ENCODE measurements at regions not wholly inside any gene's neighbourhood (a gene's known extent, or its start where the extent isn't known, plus 50 kb on each side); places are given as distances from the start of the nearest gene placed in this dataset.

GRCh38 chr22:23495614-23496444, 84.3 kb downstream of the IGLL1 start:
- intact Hi-C loops (cut with micrococcal nuclease), result no loop called here
- TF ChIP-seq CTCF (IDR thresholded peaks at IDR 0.05; ENCODE audit: borderline replicate concordance), result no peak
- H3K4me3 ChIP-seq, result no peak overlapping the region
- H3K27me3 ChIP-seq (ENCODE audit: low read depth), result peaks cover 47% of the 10 kb centered on the region
- DNase-seq, result no peak
- no peaks in the 10 kb centered on the region for H3K36me3 ChIP-seq
- no peak overlapping the region for H3K27ac ChIP-seq (replicated peaks)
- no peaks in the 10 kb centered on the region for H3K4me1 ChIP-seq
- H3K9me3 ChIP-seq (replicated peaks), result no peaks in the 10 kb centered on the region

- no peaks in the 10 kb centered on the region for H3K4me1 ChIP-seq
- no peak for DNase-seq
- H3K36me3 ChIP-seq, result no peaks in the 10 kb centered on the region
- intact Hi-C loops (cut with micrococcal nuclease), result no loop called here
- no peaks in the 10 kb centered on the region for H3K9me3 ChIP-seq (replicated peaks)
- no peak overlapping the region for H3K4me3 ChIP-seq
- no peak for TF ChIP-seq CTCF (IDR thresholded peaks at IDR 0.05; ENCODE audit: borderline replicate concordance)
- H3K27ac ChIP-seq (replicated peaks), result no peak overlapping the region
- peaks cover 37% of the 10 kb centered on the region for H3K27me3 ChIP-seq (ENCODE audit: low read depth)
Observed at GRCh38 chr22:23494930-23495266, 85.2 kb downstream of the IGLL1 start.

- DNase-seq, result no peak
- no peaks in the 10 kb centered on the region for H3K36me3 ChIP-seq
- no peak overlapping the region for H3K27ac ChIP-seq (replicated peaks)
- no peak overlapping the region for H3K4me3 ChIP-seq
- intact Hi-C loops (cut with micrococcal nuclease), result no loop called here
- H3K9me3 ChIP-seq (replicated peaks), result no peaks in the 10 kb centered on the region
- no peaks in the 10 kb centered on the region for H3K4me1 ChIP-seq
- TF ChIP-seq CTCF (IDR thresholded peaks at IDR 0.05; ENCODE audit: borderline replicate concordance), result no peak
- peaks cover 29% of the 10 kb centered on the region for H3K27me3 ChIP-seq (ENCODE audit: low read depth)
Observed at GRCh38 chr22:23485490-23485889, 94.6 kb downstream of the IGLL1 start.

- Histone ChIP-seq H3K27me3 (ENCODE audit: low read depth) (peaks cover 35% of the 10 kb centered on the region), H3K9me3 (replicated peaks) (no peaks in the 10 kb centered on the region), H3K36me3 (no peaks in the 10 kb centered on the region), H3K4me3 (no peak overlapping the region), H3K27ac (replicated peaks) (no peak overlapping the region), H3K4me1 (no peaks in the 10 kb centered on the region)
- TF ChIP-seq CTCF (IDR thresholded peaks at IDR 0.05; ENCODE audit: borderline replicate concordance), result no peak
- no peak for DNase-seq
- intact Hi-C loops (cut with micrococcal nuclease), result no loop called here
Observed at GRCh38 chr22:23484651-23485050, 95.4 kb downstream of the IGLL1 start.

- intact Hi-C loops (cut with micrococcal nuclease), result no loop called here
- Histone ChIP-seq H3K36me3 (no peaks in the 10 kb centered on the region), H3K27me3 (ENCODE audit: low read depth) (peaks cover 27% of the 10 kb centered on the region), H3K4me3 (no peak overlapping the region), H3K4me1 (no peaks in the 10 kb centered on the region), H3K9me3 (replicated peaks) (no peaks in the 10 kb centered on the region), H3K27ac (replicated peaks) (no peak overlapping the region)
- DNase-seq, result no peak
- TF ChIP-seq CTCF (IDR thresholded peaks at IDR 0.05; ENCODE audit: borderline replicate concordance), result no peak
Observed at GRCh38 chr22:23481369-23481768, 98.7 kb downstream of the IGLL1 start.
